Mesendoderm (in vitro differentiated cells): ENCODE measurements at regions not wholly inside any gene's neighbourhood (a gene's known extent, or its start where the extent isn't known, plus 50 kb on each side); places are given as distances from the start of the nearest gene placed in this dataset.
A peak's percentile ranks its signal among the peaks of the same experiment; 100 is the strongest.

Experiments used
- DNase-seq: peaks from one replicate; pipeline ENCODE4 v3.0.0; 2013
- H2AK5ac ChIP-seq: 2 replicates; pipeline ENCODE4 v1.6.1; 2013; ENCODE audit warnings: low read length, inconsistent platforms
- H2BK120ac ChIP-seq: 2 replicates; pipeline ENCODE4 v1.6.1; 2013; ENCODE audit warnings: low read depth, mild to moderate bottlenecking, low read length, moderate library complexity, mixed read lengths
- H2BK15ac ChIP-seq: replicated peaks from 2 replicates; pipeline ENCODE4 v1.6.1; 2013; ENCODE audit warnings: low read depth, mild to moderate bottlenecking, moderate library complexity
- H2BK5ac ChIP-seq: 2 replicates; pipeline ENCODE4 v1.6.1; 2013; ENCODE audit warnings: low read length, inconsistent platforms
- H3K18ac ChIP-seq: 2 replicates; pipeline ENCODE4 v1.6.1; 2013; ENCODE audit warnings: mild to moderate bottlenecking, low read length, mixed read lengths
- H3K23ac ChIP-seq: one replicate; pipeline ENCODE4 v1.6.1; 2013; ENCODE audit warnings: low read length
- H3K27ac ChIP-seq: 2 replicates; pipeline ENCODE4 v1.5.1; 2013; ENCODE audit warnings: low read depth, mild to moderate bottlenecking, inconsistent platforms, low read length, moderate library complexity
- H3K27me3 ChIP-seq: 2 replicates; pipeline ENCODE4 v1.6.1; 2013; ENCODE audit warnings: low read length, control low read depth, mild to moderate bottlenecking, inconsistent platforms; ENCODE audit not compliant: insufficient read depth, poor library complexity
- H3K36me3 ChIP-seq: 2 replicates; pipeline ENCODE4 v1.6.1; 2013; ENCODE audit warnings: low read length, inconsistent platforms; ENCODE audit not compliant: control insufficient read depth, insufficient read depth
- H3K4ac ChIP-seq: one replicate; pipeline ENCODE4 v1.6.1; 2013; ENCODE audit warnings: low read depth, mild to moderate bottlenecking, low read length, moderate library complexity
- H3K4me1 ChIP-seq: 2 replicates; pipeline ENCODE4 v1.6.1; 2013; ENCODE audit warnings: low read depth, low read length, inconsistent platforms; ENCODE audit not compliant: control insufficient read depth
- H3K4me2 ChIP-seq: 2 replicates; pipeline ENCODE4 v1.6.1; 2013; ENCODE audit warnings: low read length
- H3K4me3 ChIP-seq: 2 replicates; pipeline ENCODE4 v1.5.1; 2013; ENCODE audit warnings: mild to moderate bottlenecking, low read length
- H3K56ac ChIP-seq: one replicate; pipeline ENCODE4 v1.6.1; 2013; ENCODE audit warnings: low read length
- H3K79me1 ChIP-seq: 2 replicates; pipeline ENCODE4 v1.6.1; 2013; ENCODE audit warnings: low read length, inconsistent platforms
- H3K79me2 ChIP-seq: 2 replicates; pipeline ENCODE4 v1.6.1; 2013; ENCODE audit warnings: mild to moderate bottlenecking, low read length; ENCODE audit not compliant: control insufficient read depth, insufficient read depth
- H3K9ac ChIP-seq: 2 replicates; pipeline ENCODE4 v1.6.1; 2013; ENCODE audit warnings: low read length, inconsistent platforms
- H4K5ac ChIP-seq: one replicate; pipeline ENCODE4 v1.6.1; 2013; ENCODE audit warnings: low read length
- H4K8ac ChIP-seq: one replicate; pipeline ENCODE4 v1.6.1; 2013; ENCODE audit warnings: low read depth, mild to moderate bottlenecking, control low read depth, low read length, moderate library complexity
- WGBS: extraction: QIAGEN DNeasy Blood & Tissue Kit; methylation state at CpG from one replicate; pipeline ENCODE4 v1.1.7; 2013; ENCODE audit warnings: low lambda C conversion rate, missing lambda C conversion rate; ENCODE audit not compliant: insufficient coverage; ENCODE audit errors: extremely low coverage; 5-methylcytosine and 5-hydroxymethylcytosine counted together

DNA sequence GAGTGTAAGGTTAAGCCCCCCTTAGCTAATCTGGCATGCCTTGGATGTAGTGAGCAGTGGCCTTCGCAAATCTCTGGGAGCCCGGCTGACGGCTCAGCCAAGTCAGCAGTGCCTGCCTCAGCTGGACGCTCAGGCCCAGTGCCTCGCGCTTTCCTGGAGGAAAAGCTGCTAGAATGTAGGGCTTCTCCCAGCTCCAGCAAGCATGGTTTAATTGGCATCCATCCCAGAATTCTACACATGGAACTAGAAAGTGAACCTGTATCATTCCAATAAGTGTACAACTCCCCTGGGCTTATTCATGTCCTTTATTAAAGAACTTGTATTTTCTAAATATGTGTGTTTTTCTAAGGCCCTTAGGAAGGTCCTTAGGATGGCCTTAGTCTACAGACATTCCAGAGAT is 287.8 kb upstream of the SHH start:
- no peak overlapping the region for H3K4me3 ChIP-seq
- H3K36me3 ChIP-seq: no peaks in the 10 kb centered on the region
- no peak overlapping the region for H3K23ac ChIP-seq
- H3K4me1 ChIP-seq: no peaks in the 10 kb centered on the region
- H2BK5ac ChIP-seq: no peak overlapping the region
- H3K27me3 ChIP-seq: no peaks in the 10 kb centered on the region
- no peaks in the 10 kb centered on the region for H3K79me1 ChIP-seq
- H3K79me2 ChIP-seq: no peaks in the 10 kb centered on the region
- H3K9ac ChIP-seq: no peak overlapping the region
- WGBS: no CpG with 5 or more reads among the region's 6 CpGs
- no peak overlapping the region for H2BK120ac ChIP-seq
- H3K4me2 ChIP-seq: no peak overlapping the region
- H4K5ac ChIP-seq: no peak overlapping the region
- no peak overlapping the region for H3K56ac ChIP-seq
- H3K18ac ChIP-seq: no peak overlapping the region
- DNase-seq: no peak
- H3K4ac ChIP-seq: no peak overlapping the region
- H2BK15ac ChIP-seq: no peak overlapping the region
- H4K8ac ChIP-seq: no peak overlapping the region
- H2AK5ac ChIP-seq: no peak overlapping the region
- no peak overlapping the region for H3K27ac ChIP-seq

DNA sequence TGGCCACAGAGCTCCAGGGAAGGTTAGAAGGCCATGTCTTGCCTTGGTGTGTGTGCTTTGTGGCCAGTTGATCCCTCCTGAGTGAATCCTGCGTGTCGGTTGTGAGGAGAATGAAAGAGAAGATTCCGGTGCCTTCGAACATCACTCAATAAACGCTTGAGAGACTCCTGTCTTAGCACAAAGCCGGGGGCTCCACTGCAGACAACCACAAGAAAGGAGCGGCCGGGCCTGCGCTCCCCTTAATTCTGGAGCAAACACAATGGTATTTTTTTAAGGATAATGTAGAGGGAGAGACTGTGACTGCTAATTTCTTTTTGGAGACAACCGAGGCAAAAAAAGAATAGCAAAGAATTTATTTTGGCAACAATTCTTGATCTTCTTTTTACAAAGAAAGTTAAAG is 286.8 kb upstream of the SHH start:
- WGBS: no CpG with 5 or more reads among the region's 10 CpGs
- Histone ChIP-seq H3K18ac (no peak overlapping the region), H2BK15ac (no peak overlapping the region), H2BK5ac (no peak overlapping the region), H4K5ac (no peak overlapping the region), H3K56ac (no peak overlapping the region), H3K4me3 (no peak overlapping the region), H2BK120ac (no peak overlapping the region), H3K23ac (no peak overlapping the region), H3K79me1 (no peaks in the 10 kb centered on the region), H3K4me1 (no peaks in the 10 kb centered on the region), H2AK5ac (no peak overlapping the region), H3K27ac (no peak overlapping the region), H3K27me3 (no peaks in the 10 kb centered on the region), H4K8ac (no peak overlapping the region), H3K79me2 (no peaks in the 10 kb centered on the region), H3K9ac (no peak overlapping the region), H3K4ac (no peak overlapping the region), H3K36me3 (no peaks in the 10 kb centered on the region), H3K4me2 (no peak overlapping the region)
- no peak for DNase-seq

GRCh38 chr7:156096771-156097538 is 284.7 kb upstream of the SHH start:
- no peak for DNase-seq
- H2BK5ac ChIP-seq: no peak overlapping the region
- H3K9ac ChIP-seq: no peak overlapping the region
- H3K27ac ChIP-seq: no peak overlapping the region
- H3K4me3 ChIP-seq: no peak overlapping the region
- no CpG with 5 or more reads among the region's 20 CpGs for WGBS
- H3K4me2 ChIP-seq: no peak overlapping the region
- no peak overlapping the region for H2BK120ac ChIP-seq
- no peak overlapping the region for H3K4ac ChIP-seq
- no peak overlapping the region for H2BK15ac ChIP-seq
- H3K36me3 ChIP-seq: no peaks in the 10 kb centered on the region
- H3K18ac ChIP-seq: no peak overlapping the region
- no peak overlapping the region for H4K5ac ChIP-seq
- no peaks in the 10 kb centered on the region for H3K27me3 ChIP-seq
- H3K56ac ChIP-seq: no peak overlapping the region
- no peaks in the 10 kb centered on the region for H3K79me1 ChIP-seq
- H3K4me1 ChIP-seq: no peaks in the 10 kb centered on the region
- H4K8ac ChIP-seq: no peak overlapping the region
- no peak overlapping the region for H2AK5ac ChIP-seq
- H3K23ac ChIP-seq: no peak overlapping the region
- H3K79me2 ChIP-seq: no peaks in the 10 kb centered on the region

DNA sequence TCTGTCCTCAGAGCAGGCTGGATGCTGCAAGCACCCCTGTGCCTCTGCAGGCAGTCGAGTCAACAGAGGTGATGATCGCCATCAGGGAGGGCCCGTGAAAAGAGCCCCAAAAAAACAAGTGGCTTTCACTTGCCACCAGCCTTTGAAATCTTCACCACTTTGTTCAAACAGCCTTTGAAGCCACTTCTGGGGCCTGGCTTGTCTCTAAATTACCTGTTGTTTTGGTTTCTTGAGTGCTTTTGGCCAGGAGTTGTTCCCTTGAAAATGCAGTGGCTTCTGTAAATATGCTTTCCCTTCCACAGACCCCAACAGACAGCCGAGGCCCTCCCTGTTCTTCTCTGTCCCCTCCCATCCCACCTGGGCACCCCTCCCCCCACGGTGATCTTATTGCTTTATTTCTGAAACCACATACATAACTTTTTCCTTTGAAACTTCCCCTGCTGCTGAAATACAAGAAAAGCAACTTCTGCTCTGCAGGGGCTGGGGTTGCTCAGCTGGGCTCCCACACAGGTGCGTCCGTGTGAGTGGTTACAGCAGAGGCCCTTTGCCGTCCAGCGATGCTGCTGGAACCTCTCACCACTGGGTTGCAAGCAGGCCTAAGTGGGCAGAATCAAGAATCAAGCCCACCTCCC is 283.8 kb upstream of the SHH start:
- Histone ChIP-seq H4K8ac (no peak overlapping the region), H3K4me3 (no peak overlapping the region), H3K23ac (no peak overlapping the region), H3K79me2 (no peaks in the 10 kb centered on the region), H3K4ac (no peak overlapping the region), H2AK5ac (no peak overlapping the region), H2BK5ac (no peak overlapping the region), H3K27ac (no peak overlapping the region), H4K5ac (no peak overlapping the region), H3K56ac (no peak overlapping the region), H2BK120ac (no peak overlapping the region), H3K18ac (no peak overlapping the region), H3K27me3 (no peaks in the 10 kb centered on the region), H2BK15ac (no peak overlapping the region), H3K79me1 (no peaks in the 10 kb centered on the region), H3K9ac (no peak overlapping the region), H3K36me3 (no peaks in the 10 kb centered on the region), H3K4me1 (no peaks in the 10 kb centered on the region), H3K4me2 (no peak overlapping the region)
- no CpG with 5 or more reads among the region's 9 CpGs for WGBS
- no peak for DNase-seq

DNA sequence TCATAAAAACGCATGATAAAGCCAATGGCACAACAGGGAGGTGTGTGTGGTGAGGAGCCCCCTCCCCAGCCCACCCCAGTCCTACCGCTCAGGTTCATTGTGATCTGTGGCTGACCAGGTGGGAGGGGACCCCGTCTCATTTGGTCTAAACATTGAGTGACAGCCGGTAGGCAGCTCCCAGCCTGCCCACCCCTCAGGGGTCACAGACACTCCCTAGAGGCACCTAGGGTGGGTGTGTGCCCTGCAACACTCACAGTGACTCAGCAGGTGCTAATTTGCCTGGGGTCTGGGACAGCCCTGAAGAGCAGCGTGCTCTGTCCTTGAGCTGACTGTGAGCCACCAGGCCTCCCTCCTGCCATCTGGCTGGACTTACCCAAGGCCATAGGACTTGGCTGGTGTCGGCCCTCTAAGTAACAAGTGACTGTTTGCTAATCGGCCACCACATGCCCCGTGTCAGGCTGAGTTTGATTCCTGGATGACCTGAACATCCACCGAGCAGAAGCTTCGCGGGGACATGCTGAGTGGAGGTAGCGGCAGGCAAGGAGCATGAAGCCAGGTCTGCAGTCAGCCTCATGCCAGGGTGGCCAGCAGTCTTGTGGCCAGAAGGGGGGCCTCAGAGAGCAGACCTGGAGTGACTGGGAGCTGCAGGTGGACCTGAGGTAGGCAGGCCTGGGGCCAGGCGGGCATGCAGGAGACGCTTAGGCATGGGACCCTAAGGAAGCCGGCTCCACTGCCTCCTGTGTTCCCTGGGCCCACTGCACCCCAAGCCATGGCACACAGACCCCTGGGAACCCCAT is 282.3 kb upstream of the SHH start:
- Histone ChIP-seq H3K23ac (no peak overlapping the region), H2BK15ac (no peak overlapping the region), H3K79me2 (no peaks in the 10 kb centered on the region), H2BK120ac (no peak overlapping the region), H3K36me3 (no peaks in the 10 kb centered on the region), H2BK5ac (no peak overlapping the region), H3K4me1 (no peaks in the 10 kb centered on the region), H4K8ac (no peak overlapping the region), H3K4me2 (no peak overlapping the region), H3K27me3 (no peaks in the 10 kb centered on the region), H3K4ac (no peak overlapping the region), H3K27ac (no peak overlapping the region), H3K56ac (no peak overlapping the region), H3K79me1 (no peaks in the 10 kb centered on the region), H3K9ac (no peak overlapping the region), H4K5ac (no peak overlapping the region), H2AK5ac (no peak overlapping the region), H3K4me3 (no peak overlapping the region), H3K18ac (no peak overlapping the region)
- no CpG with 5 or more reads among the region's 15 CpGs for WGBS
- peak; percentile 5 for DNase-seq
